Keratinocyte (primary cell): ENCODE measurements at regions not wholly inside any gene's neighbourhood (a gene's known extent, or its start where the extent isn't known, plus 50 kb on each side); places are given as distances from the start of the nearest gene placed in this dataset.

Experiments
- DNase-seq: peaks from one replicate; pipeline ENCODE4 v3.0.0-alpha.2; 2011; ENCODE audit warnings: low read depth, missing footprints, low spot score
- FAIRE-seq: peaks from 2 replicates; lab custom pipeline; 2011; peaks lifted over from hg19 to GRCh38; lab: Jason Lieb, UNC
- H2AFZ ChIP-seq: 2 replicates; pipeline ENCODE4 v1.6.0; 2012; ENCODE audit warnings: low read length, control low read depth, inconsistent platforms; ENCODE audit not compliant: control insufficient read depth
- H3K27ac ChIP-seq: 2 replicates; pipeline ENCODE4 v1.5.1; 2011; ENCODE audit warnings: low read length; ENCODE audit not compliant: control insufficient read depth, insufficient read depth
- H3K27me3 ChIP-seq: 3 replicates; pipeline ENCODE4 v1.6.0; 2011; ENCODE audit warnings: low read length; ENCODE audit not compliant: control insufficient read depth, insufficient read depth; ENCODE audit errors: extremely low read depth
- H3K36me3 ChIP-seq, 2 experiments: 2 replicates in 1 of 2; 3 replicates in 1 of 2; pipeline ENCODE4 v1.5.1; 2011; ENCODE audit warnings: low read length in 2 of 2, mild to moderate bottlenecking in 1 of 2; ENCODE audit not compliant: control insufficient read depth in 2 of 2, insufficient read depth in 2 of 2; ENCODE audit errors: extremely low read depth in 1 of 2
- H3K4me1 ChIP-seq: 3 replicates; pipeline ENCODE4 v1.5.1; 2011; ENCODE audit warnings: low read length; ENCODE audit not compliant: control insufficient read depth, insufficient read depth; ENCODE audit errors: extremely low read depth
- H3K4me2 ChIP-seq: 3 replicates; pipeline ENCODE4 v1.6.0; 2011; ENCODE audit warnings: low read depth, low read length; ENCODE audit not compliant: control insufficient read depth, insufficient read depth; ENCODE audit errors: extremely low read depth
- H3K4me3 ChIP-seq, 3 experiments: fragments of 200-600 bp in 1 of 3; sonication (generic) in 1 of 3; 2 replicates in 2 of 3; 3 replicates in 1 of 3; pipeline ENCODE4 v1.5.1; 2011 to 2016; ENCODE audit warnings: low read length in 3 of 3, mild to moderate bottlenecking in 3 of 3, control low read depth in 2 of 3, inconsistent platforms in 1 of 3, low read depth in 1 of 3, mixed read lengths in 1 of 3, mixed run types in 1 of 3, moderate library complexity in 1 of 3; ENCODE audit not compliant: control insufficient read depth in 2 of 3, insufficient read depth in 2 of 3; ENCODE audit errors: extremely low read depth in 1 of 3
- H3K79me2 ChIP-seq: 2 replicates; pipeline ENCODE4 v1.6.0; 2012; ENCODE audit warnings: low read length; ENCODE audit not compliant: control insufficient read depth, insufficient read depth
- H3K9ac ChIP-seq: 3 replicates; pipeline ENCODE4 v1.6.0; 2011; ENCODE audit warnings: low read length; ENCODE audit not compliant: control insufficient read depth, insufficient read depth; ENCODE audit errors: extremely low read depth
- H3K9me1 ChIP-seq: 3 replicates; pipeline ENCODE4 v1.6.0; 2011; ENCODE audit warnings: low read length; ENCODE audit not compliant: control insufficient read depth, insufficient read depth; ENCODE audit errors: extremely low read depth
- H3K9me3 ChIP-seq: 2 replicates; pipeline ENCODE4 v1.5.1; 2012; ENCODE audit warnings: low read depth, low read length; ENCODE audit not compliant: control insufficient read depth
- H4K20me1 ChIP-seq: 3 replicates; pipeline ENCODE4 v1.6.0; 2011; ENCODE audit warnings: low read length; ENCODE audit not compliant: control insufficient read depth, insufficient read depth; ENCODE audit errors: extremely low read depth
- EZH2 ChIP-seq: IDR thresholded peaks from one replicate; pipeline ENCODE4 v1.6.1; 2012; ENCODE audit warnings: inconsistent platforms, mild to moderate bottlenecking, low read length, moderate library complexity
- dilution Hi-C: fragments of 300-500 bp; cut with MboI; formaldehyde crosslinking; loops from one replicate; pipeline ENCODE4 v1.7.0; 2020; ENCODE audit warnings: low sequenced_read_pairs; ENCODE audit not compliant: extremely low pct_ligation_motif_present
- TF ChIP-seq, protein P1 (sequence below), 3 experiments: IDR thresholded peaks in 1 of 3; conservative IDR thresholded peaks in 1 of 3; optimal IDR thresholded peaks in 1 of 3; 2 replicates in 2 of 3; 3 replicates in 1 of 3; pipeline versions ENCODE3 to v1.5.1; 2011; ENCODE audit warnings: low read length in 3 of 3, mild to moderate bottlenecking in 3 of 3, moderate library complexity in 2 of 3, control low read depth in 1 of 3, inconsistent platforms in 1 of 3; ENCODE audit not compliant: insufficient read depth in 2 of 3; ENCODE audit errors: extremely low read depth in 1 of 3

DNA sequence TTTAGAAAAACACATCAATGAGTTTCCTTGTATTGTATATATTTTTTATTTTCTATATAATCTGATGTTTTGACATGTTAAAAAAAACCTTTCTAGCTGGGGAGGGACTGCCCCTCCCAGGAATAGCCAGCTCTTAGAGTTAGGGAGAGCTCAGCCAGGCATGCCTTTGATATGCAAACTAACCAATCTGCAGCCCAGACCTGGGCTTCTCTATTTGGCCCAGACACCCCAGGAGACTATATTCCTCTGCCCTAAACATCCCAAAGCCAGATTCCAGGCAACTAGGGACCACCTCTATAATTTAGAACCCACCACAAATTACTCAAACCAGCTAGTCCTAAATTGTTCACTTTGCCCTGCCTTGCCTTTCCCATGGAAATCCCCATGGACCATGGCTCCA, 390.9 kb upstream of the ADAMTS9 start:
- Histone ChIP-seq H3K4me1 (no peaks in the 10 kb centered on the region), H3K4me3 (no peak overlapping the region), H4K20me1 (no peaks in the 10 kb centered on the region), H3K27me3 (no peaks in the 10 kb centered on the region), H3K27ac (no peak overlapping the region), H3K4me2 (no peak overlapping the region), H3K9me1 (no peaks in the 10 kb centered on the region), H3K9ac (no peak overlapping the region), H2AFZ (no peak overlapping the region), H3K79me2 (no peaks in the 10 kb centered on the region), H3K36me3 (no peaks in the 10 kb centered on the region), H3K9me3 (no peaks in the 10 kb centered on the region)
- dilution Hi-C loops, result no loop called here
- TF ChIP-seq, protein P1, sequence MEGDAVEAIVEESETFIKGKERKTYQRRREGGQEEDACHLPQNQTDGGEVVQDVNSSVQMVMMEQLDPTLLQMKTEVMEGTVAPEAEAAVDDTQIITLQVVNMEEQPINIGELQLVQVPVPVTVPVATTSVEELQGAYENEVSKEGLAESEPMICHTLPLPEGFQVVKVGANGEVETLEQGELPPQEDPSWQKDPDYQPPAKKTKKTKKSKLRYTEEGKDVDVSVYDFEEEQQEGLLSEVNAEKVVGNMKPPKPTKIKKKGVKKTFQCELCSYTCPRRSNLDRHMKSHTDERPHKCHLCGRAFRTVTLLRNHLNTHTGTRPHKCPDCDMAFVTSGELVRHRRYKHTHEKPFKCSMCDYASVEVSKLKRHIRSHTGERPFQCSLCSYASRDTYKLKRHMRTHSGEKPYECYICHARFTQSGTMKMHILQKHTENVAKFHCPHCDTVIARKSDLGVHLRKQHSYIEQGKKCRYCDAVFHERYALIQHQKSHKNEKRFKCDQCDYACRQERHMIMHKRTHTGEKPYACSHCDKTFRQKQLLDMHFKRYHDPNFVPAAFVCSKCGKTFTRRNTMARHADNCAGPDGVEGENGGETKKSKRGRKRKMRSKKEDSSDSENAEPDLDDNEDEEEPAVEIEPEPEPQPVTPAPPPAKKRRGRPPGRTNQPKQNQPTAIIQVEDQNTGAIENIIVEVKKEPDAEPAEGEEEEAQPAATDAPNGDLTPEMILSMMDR (optimal IDR thresholded peaks at IDR 0.05 in 1 of 3, IDR thresholded peaks at IDR 0.05 in 1 of 3, conservative IDR thresholded peaks at IDR 0.05 in 1 of 3; ENCODE audit: extremely low read depth in 1 of 3, insufficient read depth in 2 of 3, low read length in 3 of 3), result no peak
- no peak for TF ChIP-seq EZH2
- DNase-seq (no peak), FAIRE-seq (no peak)

DNA sequence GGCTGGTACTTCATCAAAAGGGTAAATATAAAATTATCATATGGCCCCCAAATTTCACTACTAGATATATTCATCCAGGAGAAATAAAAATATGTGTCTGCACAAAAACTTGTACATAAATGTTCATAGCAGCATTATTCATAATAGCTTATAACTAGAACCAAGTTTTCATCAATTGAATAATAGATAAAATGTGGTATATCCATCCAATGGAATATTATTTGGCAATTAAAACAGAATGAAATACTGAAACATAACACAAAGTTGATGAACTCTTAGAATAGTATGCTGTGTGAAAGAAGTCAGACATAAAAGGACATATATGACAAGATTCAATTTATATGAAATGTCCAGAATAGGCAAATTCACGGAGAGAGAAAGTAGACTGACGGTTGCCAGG, 389.3 kb upstream of the ADAMTS9 start:
- DNase-seq, result no peak

More for the DNA sequence above, 389.3 kb upstream of the ADAMTS9 start:
- Histone ChIP-seq H3K79me2 (no peaks in the 10 kb centered on the region), H3K4me1 (no peaks in the 10 kb centered on the region), H3K27me3 (no peaks in the 10 kb centered on the region), H2AFZ (no peak overlapping the region), H3K9me3 (no peaks in the 10 kb centered on the region), H3K27ac (no peak overlapping the region), H3K9ac (no peak overlapping the region), H4K20me1 (no peaks in the 10 kb centered on the region), H3K4me3 (no peak overlapping the region), H3K4me2 (no peak overlapping the region), H3K9me1 (no peaks in the 10 kb centered on the region), H3K36me3 (no peaks in the 10 kb centered on the region)
- TF ChIP-seq EZH2, result no peak
- TF ChIP-seq, protein P1 (optimal IDR thresholded peaks at IDR 0.05 in 1 of 3, IDR thresholded peaks at IDR 0.05 in 1 of 3, conservative IDR thresholded peaks at IDR 0.05 in 1 of 3; ENCODE audit: extremely low read depth in 1 of 3, insufficient read depth in 2 of 3, low read length in 3 of 3), result no peak
- no peak for FAIRE-seq
- dilution Hi-C loops, result no loop called here
